GM12875 (cell line): ENCODE measurements at regions not wholly inside any gene's neighbourhood (a gene's known extent, or its start where the extent isn't known, plus 50 kb on each side); places are given as distances from the start of the nearest gene placed in this dataset.

Experiments
- H3K4me3 ChIP-seq: one replicate; pipeline ENCODE4 v1.5.1; 2011; ENCODE audit warnings: low read depth, low read length, control low read depth
- TF ChIP-seq, protein P1 (sequence below): IDR thresholded peaks from 2 replicates; pipeline ENCODE4 v1.5.1; 2011; ENCODE audit warnings: low read depth, mild to moderate bottlenecking, control low read depth, inconsistent platforms, low read length, moderate library complexity, borderline replicate concordance; ENCODE audit not compliant: insufficient read depth

GRCh38 chr9:78881295-78881694 is 584.4 kb downstream of the PSAT1 start:
- TF ChIP-seq, protein P1, sequence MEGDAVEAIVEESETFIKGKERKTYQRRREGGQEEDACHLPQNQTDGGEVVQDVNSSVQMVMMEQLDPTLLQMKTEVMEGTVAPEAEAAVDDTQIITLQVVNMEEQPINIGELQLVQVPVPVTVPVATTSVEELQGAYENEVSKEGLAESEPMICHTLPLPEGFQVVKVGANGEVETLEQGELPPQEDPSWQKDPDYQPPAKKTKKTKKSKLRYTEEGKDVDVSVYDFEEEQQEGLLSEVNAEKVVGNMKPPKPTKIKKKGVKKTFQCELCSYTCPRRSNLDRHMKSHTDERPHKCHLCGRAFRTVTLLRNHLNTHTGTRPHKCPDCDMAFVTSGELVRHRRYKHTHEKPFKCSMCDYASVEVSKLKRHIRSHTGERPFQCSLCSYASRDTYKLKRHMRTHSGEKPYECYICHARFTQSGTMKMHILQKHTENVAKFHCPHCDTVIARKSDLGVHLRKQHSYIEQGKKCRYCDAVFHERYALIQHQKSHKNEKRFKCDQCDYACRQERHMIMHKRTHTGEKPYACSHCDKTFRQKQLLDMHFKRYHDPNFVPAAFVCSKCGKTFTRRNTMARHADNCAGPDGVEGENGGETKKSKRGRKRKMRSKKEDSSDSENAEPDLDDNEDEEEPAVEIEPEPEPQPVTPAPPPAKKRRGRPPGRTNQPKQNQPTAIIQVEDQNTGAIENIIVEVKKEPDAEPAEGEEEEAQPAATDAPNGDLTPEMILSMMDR: no peak
- H3K4me3 ChIP-seq: no peak overlapping the region

- no peak overlapping the region for H3K4me3 ChIP-seq
- TF ChIP-seq, protein P1: no peak
Observed at GRCh38 chr9:78882481-78882880, 585.6 kb downstream of the PSAT1 start.

DNA sequence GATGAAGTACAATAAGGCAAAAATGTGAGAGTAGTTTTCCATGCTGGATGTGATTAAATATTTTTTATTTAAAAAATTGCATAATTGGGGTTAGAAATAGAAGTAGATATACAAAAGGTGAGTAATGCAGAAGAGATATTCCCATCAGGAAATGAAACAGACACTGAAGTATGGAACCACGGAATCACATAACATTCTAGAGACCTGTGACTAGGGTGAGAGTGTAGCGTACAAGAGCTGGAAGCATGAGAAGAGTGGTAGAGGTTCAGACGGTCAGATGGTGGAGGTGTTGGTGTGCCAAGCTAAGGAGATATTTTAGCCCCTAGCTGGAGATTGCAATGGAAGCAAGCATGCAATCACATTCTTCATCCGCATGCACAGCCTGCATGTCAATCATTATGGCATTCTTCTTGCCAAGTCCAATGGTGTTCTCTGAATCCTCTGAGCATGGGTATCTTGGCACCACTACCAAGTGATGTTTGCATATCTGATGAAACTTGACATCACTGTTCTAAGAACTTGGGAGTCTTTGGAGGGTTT is 587.8 kb downstream of the PSAT1 start:
- no peak overlapping the region for H3K4me3 ChIP-seq
- TF ChIP-seq, protein P1: no peak

DNA sequence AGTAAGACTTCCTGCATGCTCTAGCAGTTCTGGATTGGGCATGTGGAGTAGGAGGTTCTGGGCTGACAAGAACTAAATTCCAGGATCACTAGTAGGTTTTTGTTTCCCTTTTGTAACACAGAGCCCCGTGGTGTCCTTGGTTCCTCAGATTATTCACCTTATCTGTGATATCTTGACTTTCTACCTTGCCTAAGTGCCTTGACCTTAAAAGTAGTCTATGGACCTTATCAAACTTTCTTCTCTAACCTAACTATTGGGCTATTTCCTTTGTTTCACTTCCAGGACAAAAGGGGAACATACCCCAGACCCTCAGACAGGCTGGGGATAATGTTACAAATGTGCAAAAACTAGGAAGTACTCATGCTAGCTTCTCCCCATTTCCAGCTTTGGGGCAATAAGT is 595.3 kb downstream of the PSAT1 start:
- no peak overlapping the region for H3K4me3 ChIP-seq
- TF ChIP-seq, protein P1: no peak

GRCh38 chr9:78892769-78893168 is 595.8 kb downstream of the PSAT1 start:
- no peak overlapping the region for H3K4me3 ChIP-seq
- TF ChIP-seq, protein P1: no peak

DNA sequence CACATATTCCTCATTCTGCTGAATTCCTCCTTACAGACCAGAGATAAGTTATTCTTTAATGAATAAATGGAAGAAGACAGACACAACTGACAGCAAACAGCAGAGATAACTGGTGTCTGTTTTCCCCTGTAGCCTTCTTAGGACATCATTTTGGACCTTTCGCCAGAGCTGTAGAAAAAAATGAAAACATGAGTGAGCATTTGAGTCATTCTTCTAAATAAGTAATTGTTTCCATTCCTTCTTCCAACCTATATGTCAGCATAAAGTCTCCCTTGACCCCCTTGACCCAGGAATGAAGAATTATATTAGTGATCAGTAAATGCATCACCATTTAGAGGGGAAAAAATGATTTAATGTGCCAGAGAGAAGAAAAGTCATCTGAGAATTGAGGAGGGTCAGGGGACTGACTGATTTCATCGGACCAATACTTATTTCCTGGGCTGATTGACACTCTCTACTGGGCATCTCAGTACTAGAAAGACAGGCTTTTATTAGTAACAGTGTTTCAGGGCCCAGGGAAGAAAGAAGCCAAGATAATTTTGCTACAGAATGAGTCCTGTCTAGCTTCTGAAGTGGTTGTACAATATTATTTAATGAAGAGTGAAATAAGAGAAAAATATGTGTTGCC is 597.0 kb downstream of the PSAT1 start:
- TF ChIP-seq, protein P1: no peak
- H3K4me3 ChIP-seq: no peak overlapping the region

DNA sequence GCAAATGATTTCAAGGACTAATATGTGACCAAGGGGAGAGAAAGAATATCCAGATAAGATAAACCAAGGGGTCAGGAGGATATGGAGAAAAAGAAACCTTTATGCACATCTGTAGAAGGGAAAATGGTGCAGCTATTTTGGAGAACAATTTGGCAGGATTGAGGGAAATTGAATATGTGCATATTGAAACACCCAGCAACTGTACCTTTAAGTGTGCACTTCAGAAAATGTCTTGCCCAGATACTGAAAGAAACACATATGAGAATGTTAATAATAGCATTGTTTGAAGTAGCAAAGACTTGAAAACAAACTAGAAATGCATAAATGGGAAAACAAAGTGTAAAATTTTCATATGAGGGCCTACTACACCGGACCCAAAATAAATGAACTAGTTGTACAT is 599.6 kb downstream of the PSAT1 start:
- TF ChIP-seq, protein P1: no peak
- no peak overlapping the region for H3K4me3 ChIP-seq
